GM18868 (cell line): ENCODE measurements at regions not wholly inside any gene's neighbourhood (a gene's known extent, or its start where the extent isn't known, plus 50 kb on each side); places are given as distances from the start of the nearest gene placed in this dataset.

Experiments used
- ATAC-seq: cut with Tn5 transposase; IDR thresholded peaks from one replicate; pipeline ENCODE4 v1.9.1; 2021; ENCODE audit warnings: mild to moderate bottlenecking, moderate library complexity; ENCODE audit not compliant: unreplicated experiment

DNA sequence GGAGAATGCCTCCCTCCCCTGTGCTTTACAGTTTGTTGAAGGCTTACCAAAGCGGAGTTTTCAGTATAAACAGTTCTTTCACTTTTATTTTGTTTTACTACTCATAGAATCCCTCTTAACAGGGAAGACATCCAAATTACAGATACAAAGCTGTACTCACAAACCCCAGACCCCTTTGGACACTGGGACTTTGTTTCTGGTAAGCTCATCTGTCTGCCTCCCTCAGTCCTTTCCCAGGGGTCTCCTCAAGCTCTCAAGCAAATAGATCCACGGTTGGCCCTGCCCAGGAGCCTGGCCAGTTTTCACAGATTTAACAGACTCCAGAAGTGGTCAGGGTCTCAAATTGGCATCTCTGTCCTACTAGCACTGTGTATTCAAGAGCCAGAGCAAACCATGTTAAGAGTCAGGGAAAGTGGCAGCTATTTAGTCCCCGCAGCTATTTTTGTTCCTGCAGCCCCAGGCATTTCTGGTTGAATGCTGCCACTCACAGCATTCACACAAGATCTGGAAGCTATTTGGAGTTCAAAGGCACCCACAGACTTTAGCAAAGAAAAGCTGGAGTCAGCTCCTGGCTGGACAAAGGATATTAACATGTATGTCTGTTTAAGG, 54.2 kb downstream of the TMEM100 start:
- no peak for ATAC-seq

DNA sequence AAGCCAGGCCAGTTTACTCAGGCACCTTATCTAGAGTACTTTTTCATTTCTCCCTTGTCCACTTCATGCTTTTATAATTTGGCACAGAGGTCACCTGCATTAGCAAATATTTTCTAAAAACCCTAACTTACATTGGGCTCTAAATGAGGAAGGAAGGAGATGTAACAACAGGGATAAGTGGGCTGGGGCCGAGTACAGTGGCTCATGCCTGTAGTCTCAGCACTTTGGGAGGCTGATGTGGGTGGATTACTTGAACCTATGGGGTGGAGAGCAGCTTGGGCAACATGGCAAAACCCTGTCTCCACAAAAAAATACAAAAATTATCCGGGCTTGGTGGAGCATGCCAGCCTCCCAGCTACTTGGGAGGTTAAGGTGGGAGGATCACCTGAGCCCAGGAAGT, 55.9 kb downstream of the TMEM100 start:
- no peak for ATAC-seq

DNA sequence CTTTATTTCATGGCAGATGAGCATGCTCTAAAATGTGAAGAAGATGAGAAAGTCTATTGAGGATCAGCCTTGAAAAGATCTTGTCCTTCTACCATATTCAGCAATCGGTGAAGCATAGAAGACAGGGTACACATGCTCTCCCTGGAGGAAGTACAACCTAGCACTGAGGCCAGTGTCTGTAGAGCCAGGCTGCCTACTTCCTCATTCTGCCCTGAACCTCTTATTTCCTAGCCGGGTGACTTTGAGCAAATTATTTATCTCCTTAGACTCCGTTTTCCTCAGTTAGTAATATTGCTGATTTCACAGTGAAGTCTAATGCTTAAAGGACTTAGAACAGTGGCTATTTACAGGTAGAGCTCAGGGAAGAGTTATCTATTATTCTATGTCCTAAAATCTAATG, 58.4 kb downstream of the TMEM100 start:
- peak; percentile 92 for ATAC-seq

DNA sequence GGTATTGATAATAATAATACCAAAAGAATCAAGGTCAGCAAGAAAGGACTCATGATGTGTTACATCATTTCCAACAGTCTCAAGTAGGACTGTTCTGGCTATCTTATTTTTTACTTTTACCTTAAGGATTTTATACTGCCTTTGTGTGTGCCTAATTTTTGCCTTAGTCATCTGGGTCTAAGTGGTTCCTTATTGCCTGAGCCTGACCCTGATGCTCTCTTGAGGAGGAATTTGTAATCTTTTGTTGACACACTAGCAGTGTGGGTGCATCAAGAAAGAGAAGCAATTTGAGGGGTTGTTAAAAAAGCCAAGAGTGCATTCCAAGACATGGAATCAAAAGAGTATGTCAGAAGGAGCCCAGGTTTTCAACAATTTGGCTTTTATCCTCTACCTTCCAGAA, 59.3 kb downstream of the TMEM100 start:
- ATAC-seq, result no peak

DNA sequence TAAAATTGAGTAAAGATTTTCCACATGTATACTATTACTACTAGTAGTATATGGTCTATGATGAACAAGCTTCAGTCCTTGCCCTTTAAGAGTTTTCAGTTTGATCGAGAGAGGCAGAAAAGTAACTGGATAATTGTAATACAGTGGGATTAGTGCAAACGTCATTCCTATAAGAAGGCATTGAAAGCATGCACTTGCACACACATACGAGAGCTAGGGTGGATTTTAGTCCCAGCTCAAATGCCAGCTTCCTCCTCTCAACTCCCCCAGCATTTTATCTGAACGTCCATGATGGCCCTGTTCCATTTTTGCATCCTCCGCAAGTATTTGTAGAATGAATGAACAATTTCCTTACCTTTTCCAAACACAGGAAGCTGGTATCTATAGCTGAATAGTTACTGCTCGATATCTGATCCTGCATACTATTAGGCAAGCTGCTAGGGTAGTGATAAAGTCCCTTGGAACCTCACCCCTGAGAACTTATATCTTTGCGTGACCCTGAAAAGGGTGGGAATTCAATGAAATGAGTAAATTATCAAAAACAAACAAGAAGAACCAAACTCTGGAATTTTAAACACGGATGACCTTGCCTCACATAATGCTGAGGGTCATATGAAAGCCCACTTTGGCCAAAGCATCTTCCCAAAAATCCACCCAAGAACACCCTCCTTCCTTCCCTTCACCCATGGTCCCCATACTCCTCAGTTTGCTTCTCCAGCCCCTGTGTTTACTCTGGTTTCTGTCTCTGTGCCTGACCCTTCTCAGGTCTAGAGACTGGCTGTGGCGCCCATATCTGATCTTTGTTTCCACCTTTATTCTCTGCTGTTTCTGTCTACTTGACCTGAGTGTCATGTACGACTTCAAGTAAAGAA, 60.5 kb downstream of the TMEM100 start:
- ATAC-seq, result no peak

DNA sequence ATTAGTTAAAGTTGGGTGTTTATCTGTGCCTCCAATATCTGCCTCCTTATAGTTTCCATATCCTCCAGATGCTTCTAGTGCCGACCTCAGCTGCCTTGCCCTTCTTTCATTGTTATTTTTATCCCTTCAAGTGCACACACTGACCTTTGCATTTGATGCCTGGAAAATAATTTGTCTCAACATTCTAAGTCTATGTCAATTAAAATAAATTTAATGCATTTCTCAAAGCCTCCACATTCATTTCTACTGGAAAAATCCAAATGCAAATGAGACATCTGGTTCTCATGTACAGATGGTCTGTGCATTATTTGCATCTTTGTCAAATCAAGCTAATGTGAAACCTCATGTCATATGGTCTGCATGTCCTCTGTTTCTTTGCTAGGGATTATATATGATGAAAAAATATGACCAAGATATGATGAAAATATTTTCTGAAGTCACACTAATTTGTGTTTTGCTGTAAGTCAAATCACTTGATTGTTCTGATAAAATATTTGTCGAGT, 61.4 kb downstream of the TMEM100 start:
- no peak for ATAC-seq

DNA sequence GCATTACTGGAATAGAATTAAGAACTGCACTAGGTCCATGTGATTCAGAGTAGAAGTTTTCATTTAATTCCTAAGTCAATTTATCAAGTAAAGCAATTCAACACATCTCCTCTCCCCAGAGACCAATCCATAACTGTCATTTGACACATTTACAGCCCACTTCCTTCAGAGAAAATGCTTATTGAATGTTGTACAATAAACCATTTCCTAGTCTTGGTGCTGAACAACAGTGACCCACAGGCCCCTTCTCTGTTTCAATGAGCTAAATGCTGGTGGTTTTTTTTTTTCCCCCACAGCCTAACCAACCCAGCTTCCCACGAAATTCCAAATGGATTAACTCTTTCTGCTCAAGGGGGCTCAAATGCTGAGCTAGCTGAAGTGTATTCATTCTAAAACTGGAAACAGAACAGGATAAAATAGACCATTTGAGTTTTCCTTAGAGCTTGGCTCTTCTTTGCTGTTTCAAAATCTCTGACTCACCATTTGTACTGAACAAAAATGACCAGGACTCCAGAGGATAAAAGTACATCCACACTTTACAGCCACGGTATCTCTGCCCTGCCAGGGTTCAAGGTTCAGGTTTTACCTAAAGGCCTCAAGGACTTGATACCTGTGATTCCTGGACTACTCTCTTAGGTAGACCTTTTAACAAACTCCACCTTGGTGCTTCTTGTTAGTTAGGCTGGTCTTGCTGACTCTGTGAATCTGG, 62.3 kb downstream of the TMEM100 start:
- ATAC-seq, result no peak

DNA sequence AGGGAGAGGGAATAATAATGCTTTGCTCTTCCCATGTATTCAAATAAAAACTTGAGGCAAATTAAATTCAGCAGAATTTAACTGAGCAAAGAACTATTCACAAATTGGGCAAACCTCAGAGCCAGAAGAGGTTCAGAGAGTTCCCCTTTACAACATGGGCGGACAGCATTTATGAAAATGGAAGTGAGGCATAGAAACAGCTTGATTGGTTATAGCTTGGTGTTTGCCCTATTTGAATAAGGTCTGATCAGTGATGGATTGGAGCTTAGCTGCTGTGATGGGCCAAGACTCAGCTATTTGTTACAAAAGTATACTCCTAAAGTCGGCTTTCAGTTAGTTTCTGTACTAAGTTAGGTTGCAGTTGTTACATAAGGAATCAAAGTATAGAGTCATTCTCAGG, 63.0 kb downstream of the TMEM100 start:
- no peak for ATAC-seq

DNA sequence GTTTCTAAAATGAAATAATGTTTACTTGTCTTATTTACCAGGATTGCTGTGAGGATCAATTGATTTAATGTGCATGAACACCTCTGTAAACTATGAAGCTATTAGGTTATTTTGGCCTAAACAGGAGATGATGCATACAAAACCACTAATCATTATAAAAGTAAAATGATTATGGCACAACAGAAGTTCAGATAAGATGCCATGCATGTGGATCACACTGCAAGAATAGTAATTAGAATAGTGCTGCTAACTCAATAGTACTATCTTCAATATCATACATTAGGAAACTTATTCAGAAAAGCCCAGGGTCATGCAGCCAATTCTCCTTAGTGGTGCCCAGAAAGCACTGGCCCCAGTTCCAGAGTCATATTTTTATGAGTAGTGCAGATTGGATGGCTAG, 66.9 kb downstream of the TMEM100 start:
- ATAC-seq, result no peak

DNA sequence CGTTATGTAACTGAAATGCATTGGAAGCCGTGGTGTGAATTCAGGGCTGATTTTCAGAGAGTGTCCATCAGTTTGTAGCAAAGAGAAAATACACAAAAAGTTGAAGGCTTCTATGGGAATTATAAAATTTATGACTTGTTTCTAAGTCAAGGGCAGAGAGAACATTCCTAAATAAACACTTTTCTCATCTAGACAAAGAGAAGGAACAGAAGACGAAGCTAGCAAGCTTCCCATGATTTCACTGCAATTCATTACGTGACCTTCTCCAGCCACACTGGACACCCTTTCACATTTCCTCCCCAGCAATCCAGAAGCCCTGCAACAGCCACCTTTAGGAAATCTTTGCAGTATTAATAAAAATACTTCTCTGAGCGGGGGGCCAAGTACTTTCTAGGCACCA, 67.8 kb downstream of the TMEM100 start:
- no peak for ATAC-seq

DNA sequence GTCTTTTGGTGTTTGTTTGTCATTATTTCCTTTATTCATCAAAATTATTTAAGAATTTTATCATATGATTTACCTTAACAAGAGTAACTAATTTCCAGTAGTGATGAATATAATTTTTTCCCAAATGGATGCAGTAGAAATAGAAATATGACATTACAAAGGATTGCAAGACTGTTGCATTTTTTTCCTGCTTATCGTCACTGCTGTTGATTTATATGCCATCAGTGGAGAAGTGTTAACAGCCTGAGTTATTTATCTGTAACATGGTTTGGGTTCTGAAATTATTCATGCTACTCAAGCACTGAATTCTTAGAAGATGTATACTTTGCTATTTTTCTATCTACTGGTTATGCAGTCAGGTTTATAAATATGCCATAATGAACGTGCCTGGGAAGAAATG, 68.6 kb downstream of the TMEM100 start:
- no peak for ATAC-seq

DNA sequence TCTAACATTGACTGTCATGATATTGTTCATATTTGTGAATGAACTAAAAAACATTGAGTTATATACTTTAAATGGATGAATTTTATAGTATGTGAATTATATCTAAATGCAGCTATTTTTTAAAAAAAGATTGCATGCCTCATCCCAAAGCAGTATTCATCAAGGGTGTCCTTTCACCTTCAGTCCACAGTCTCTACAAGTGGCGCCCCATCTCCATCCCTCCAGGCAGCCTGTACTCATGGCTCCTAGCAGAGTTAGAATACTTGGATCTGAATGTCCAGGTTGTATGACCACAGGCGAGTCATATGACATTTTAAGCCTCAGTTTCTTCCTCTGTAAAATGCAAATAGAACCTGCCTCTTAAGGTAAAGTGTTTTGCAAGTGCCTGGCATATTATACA, 69.8 kb downstream of the TMEM100 start:
- peak; percentile 22 for ATAC-seq

DNA sequence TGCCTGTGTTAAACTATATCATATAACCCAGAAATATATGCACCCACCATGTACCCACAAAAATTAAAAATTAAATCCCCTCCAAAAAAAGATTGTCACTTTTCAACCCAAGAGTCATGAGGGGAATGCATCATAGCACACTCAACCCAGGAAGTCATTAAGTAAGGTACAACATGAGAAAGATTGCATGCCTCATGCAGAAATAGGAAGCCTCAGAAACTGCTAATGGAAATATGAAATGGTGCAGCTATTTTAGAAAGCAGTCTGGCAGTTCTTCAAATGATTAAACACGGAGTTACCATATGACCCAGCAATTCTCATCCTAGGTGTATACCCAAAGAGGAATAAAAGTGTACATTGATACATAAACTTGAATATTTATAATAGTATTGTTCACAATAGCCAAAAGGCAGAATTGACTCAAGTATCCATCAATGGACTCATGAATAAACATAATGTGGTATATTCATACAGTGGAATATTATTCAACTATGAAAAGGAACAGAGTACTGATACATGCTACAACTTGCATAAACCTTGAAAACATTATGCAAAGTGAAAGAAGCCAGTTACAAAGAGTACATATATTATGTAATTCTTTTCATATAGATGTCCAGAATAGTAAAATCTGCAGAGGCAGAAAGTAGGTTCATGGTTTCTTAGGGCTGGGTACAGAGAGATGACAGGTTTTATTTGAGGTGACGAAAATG, 70.4 kb downstream of the TMEM100 start:
- ATAC-seq, result peak; percentile 53

DNA sequence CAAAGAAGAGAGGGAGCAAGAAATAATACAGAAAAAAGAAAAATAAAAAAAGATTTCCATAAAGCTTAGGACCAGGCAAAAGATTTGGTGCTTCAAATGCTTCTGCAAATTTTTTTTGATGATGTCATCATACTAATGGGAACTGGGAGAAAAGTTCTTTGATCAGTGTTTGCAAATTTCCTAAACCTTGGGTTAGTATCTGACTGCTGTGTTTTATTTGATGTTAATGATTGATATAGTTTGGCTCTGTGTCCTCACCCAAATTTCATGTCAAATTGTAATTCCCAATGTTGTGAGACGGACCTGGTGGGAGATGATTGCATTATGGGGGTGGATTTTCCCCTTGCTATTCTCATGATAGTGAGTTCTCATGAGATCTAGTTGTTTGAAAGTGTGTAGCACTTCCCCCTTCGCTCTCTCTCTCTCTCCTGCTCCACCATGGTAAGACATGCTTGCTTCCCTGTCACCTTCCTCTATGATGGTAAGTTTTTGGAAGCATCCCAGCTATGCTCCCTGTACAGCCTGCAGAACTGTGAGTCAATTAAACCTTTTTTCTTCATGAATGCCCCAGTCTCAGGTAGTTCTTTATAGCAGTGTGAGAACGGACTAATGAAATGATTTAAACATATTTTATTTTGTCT, 72.6 kb downstream of the TMEM100 start:
- no peak for ATAC-seq

DNA sequence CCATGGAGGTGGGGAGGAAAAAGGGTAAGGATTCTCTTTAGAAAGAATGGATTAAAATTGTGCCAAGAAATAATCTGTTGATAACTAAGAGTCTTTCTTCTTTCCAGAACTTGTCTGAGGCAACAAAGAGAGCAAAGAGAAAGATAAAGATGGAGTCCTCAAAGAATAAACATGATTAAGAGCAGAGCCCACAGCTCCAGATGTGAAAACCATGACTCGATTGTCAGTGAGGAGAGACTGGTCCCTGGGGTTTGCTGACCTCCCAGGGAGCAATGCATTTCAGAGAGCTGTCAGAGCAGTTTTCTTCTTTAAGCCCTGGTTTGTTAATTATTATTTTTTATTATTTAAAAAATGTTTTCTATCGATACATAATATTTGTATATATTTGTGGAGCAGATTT, 74.6 kb downstream of the TMEM100 start:
- no peak for ATAC-seq

DNA sequence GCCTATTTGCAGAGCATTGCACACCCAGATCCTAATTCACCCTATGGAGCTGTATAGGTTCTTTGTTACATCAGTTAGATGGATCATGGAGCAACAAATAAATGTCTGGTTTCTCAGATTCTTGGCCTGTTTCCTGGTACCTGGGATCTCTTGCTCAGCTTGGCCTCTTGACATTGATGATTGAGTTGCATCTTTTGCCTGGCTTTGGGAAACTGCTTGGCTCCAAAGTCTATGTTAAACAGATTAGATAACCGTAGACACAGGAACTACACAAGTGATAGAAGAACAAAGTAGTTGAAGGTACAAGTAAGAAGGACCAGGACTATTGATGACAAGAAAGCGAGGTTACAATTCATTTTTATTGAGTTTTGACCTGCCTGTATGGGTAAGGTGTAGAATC, 77.3 kb downstream of the TMEM100 start:
- no peak for ATAC-seq

DNA sequence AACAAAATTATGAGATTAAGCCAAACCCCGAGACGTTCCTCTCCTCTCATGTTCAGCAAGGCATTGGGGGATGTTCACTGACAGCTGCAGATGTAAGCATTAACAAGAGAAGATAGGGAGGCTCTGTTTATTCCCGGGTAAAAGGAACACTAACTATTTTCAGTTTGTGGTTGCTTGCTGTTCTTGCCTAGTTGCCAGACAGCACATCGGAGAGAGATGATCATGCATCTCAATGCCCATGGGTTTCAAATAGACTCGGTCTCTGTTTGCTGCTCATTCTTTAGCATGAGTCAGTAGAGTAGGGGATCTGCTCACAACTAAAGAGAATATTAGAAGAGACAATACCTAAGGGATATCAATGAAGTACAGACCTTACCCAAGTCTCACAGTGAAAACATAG, 78.3 kb downstream of the TMEM100 start:
- ATAC-seq, result no peak

DNA sequence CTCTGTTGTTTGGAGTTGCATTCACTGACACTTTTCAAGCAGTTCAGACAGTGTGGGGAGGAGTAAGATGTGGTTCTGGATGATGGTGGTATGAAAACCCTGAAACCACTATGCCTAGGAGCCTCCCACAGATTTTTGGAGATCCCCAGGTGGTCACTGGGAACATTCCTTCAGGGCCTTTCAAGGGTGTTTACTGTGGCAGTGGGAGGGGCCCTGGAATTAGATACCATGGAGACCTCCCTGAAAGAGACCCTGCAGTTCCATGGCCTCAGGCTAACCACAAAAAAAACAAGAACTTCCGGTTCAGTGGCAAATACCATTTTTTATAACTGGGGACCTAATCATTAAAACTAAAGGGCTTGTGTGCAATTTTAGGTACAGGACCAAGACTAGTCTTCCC, 79.9 kb downstream of the TMEM100 start:
- no peak for ATAC-seq

DNA sequence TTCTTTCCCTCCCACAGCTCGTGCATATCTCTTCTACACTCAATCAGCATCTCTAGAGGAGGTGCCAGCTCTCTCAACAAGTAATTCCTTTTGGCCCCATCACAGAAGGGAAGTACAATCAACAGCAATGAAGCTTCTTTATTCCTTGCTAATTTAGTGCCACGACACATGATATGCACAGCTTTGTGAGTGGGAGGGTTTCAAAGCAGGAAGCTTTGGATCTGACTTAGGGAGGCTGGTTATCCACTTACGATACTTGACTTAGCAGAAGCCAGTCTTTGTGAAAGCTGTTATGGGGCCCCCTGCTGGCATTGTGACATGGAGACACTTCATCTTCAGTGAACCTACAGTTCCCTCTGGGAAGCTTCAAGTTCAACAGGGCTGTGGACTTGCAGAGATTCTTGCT, 81.0 kb downstream of the TMEM100 start:
- peak; percentile 84 for ATAC-seq

DNA sequence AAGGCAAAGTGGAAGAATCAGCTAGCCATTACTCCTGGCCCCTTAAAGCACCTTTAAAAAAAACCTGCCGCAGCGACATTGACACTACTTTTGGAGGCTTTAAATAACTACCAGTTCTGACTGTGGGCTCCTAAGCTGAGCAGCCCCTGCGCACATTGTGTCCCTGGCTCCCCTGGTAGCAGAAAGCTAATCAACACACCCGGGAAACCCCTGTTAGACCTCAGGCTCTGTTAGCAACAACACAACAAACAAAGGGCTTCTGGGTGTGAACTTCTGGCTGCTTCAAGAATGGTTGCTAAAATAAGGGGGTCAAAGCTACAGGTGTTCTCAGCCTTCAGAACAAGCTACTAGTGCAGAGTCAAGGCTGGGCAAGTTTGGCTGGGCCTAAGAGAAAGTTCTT, 83.6 kb downstream of the TMEM100 start:
- ATAC-seq, result no peak
